ENCODE measurements at regions not wholly inside any gene's neighbourhood (a gene's known extent, or its start where the extent isn't known, plus 50 kb on each side); places are given as distances from the start of the nearest gene placed in this dataset.

- no peak overlapping the region for H3K4me3 ChIP-seq
- DNase-seq (ENCODE audit: low read depth, low spot score), result no peak
- H3K27ac ChIP-seq, result no peak overlapping the region
- TF ChIP-seq EZH2 (IDR thresholded peaks at IDR 0.05) (no peak), POLR2AphosphoS5 (IDR thresholded peaks at IDR 0.05; ENCODE audit: borderline replicate concordance, low read depth, low read length) (no peak), FOXP2 (optimal IDR thresholded peaks at IDR 0.05; ENCODE audit: control extremely low read depth, extremely low read length, insufficient read depth) (no peak)
- no peaks in the 10 kb centered on the region for H3K36me3 ChIP-seq (ENCODE audit: insufficient read depth, low read length)
- H3K9me3 ChIP-seq (ENCODE audit: low read depth, low read length), result no peaks in the 10 kb centered on the region
- no peak overlapping the region for H3K9ac ChIP-seq (ENCODE audit: insufficient read length)
Measured at GRCh38 chr3:3556078-3556477, 243.2 kb upstream of the LRRN1 start.

GRCh38 chr3:3553236-3553635 is 246.0 kb upstream of the LRRN1 start:
- TF ChIP-seq POLR2AphosphoS5 (IDR thresholded peaks at IDR 0.05; ENCODE audit: borderline replicate concordance, low read depth, low read length) (no peak), EZH2 (IDR thresholded peaks at IDR 0.05) (no peak), FOXP2 (optimal IDR thresholded peaks at IDR 0.05; ENCODE audit: control extremely low read depth, extremely low read length, insufficient read depth) (no peak)
- Histone ChIP-seq H3K4me3 (no peak overlapping the region), H3K9ac (ENCODE audit: insufficient read length) (no peak overlapping the region), H3K36me3 (ENCODE audit: insufficient read depth, low read length) (no peaks in the 10 kb centered on the region), H3K27ac (no peak overlapping the region), H3K9me3 (ENCODE audit: low read depth, low read length) (no peaks in the 10 kb centered on the region)
- no peak for DNase-seq (ENCODE audit: low read depth, low spot score)

GRCh38 chr3:3552761-3553160 is 246.5 kb upstream of the LRRN1 start:
- Histone ChIP-seq H3K9ac (ENCODE audit: insufficient read length) (no peak overlapping the region), H3K36me3 (ENCODE audit: insufficient read depth, low read length) (no peaks in the 10 kb centered on the region), H3K4me3 (no peak overlapping the region), H3K27ac (no peak overlapping the region), H3K9me3 (ENCODE audit: low read depth, low read length) (no peaks in the 10 kb centered on the region)
- DNase-seq (ENCODE audit: low read depth, low spot score), result no peak
- TF ChIP-seq FOXP2 (optimal IDR thresholded peaks at IDR 0.05; ENCODE audit: control extremely low read depth, extremely low read length, insufficient read depth) (no peak), EZH2 (IDR thresholded peaks at IDR 0.05) (no peak), POLR2AphosphoS5 (IDR thresholded peaks at IDR 0.05; ENCODE audit: borderline replicate concordance, low read depth, low read length) (no peak)

- Histone ChIP-seq H3K9ac (ENCODE audit: insufficient read length) (no peak overlapping the region), H3K36me3 (ENCODE audit: insufficient read depth, low read length) (no peaks in the 10 kb centered on the region), H3K4me3 (no peak overlapping the region), H3K9me3 (ENCODE audit: low read depth, low read length) (no peaks in the 10 kb centered on the region), H3K27ac (no peak overlapping the region)
- no peak for DNase-seq (ENCODE audit: low read depth, low spot score)
- TF ChIP-seq EZH2 (IDR thresholded peaks at IDR 0.05) (no peak), FOXP2 (optimal IDR thresholded peaks at IDR 0.05; ENCODE audit: control extremely low read depth, extremely low read length, insufficient read depth) (no peak), POLR2AphosphoS5 (IDR thresholded peaks at IDR 0.05; ENCODE audit: borderline replicate concordance, low read depth, low read length) (no peak)
Measured at GRCh38 chr3:3551981-3552380, 247.2 kb upstream of the LRRN1 start.

- Histone ChIP-seq H3K4me3 (no peak overlapping the region), H3K9ac (ENCODE audit: insufficient read length) (no peak overlapping the region), H3K9me3 (ENCODE audit: low read depth, low read length) (no peaks in the 10 kb centered on the region), H3K36me3 (ENCODE audit: insufficient read depth, low read length) (no peaks in the 10 kb centered on the region), H3K27ac (no peak overlapping the region)
- DNase-seq (ENCODE audit: low read depth, low spot score), result no peak
- TF ChIP-seq EZH2 (IDR thresholded peaks at IDR 0.05), result no peak
- no peak for TF ChIP-seq POLR2AphosphoS5 (IDR thresholded peaks at IDR 0.05; ENCODE audit: borderline replicate concordance, low read depth, low read length)
- TF ChIP-seq FOXP2 (optimal IDR thresholded peaks at IDR 0.05; ENCODE audit: control extremely low read depth, extremely low read length, insufficient read depth), result no peak
Measured at GRCh38 chr3:3545360-3545759, 253.9 kb upstream of the LRRN1 start.

- H3K4me3 ChIP-seq, result no peak overlapping the region
- no peak for DNase-seq (ENCODE audit: low read depth, low spot score)
- no peak overlapping the region for H3K9ac ChIP-seq (ENCODE audit: insufficient read length)
- H3K9me3 ChIP-seq (ENCODE audit: low read depth, low read length), result no peaks in the 10 kb centered on the region
- TF ChIP-seq EZH2 (IDR thresholded peaks at IDR 0.05) (no peak), FOXP2 (optimal IDR thresholded peaks at IDR 0.05; ENCODE audit: control extremely low read depth, extremely low read length, insufficient read depth) (no peak), POLR2AphosphoS5 (IDR thresholded peaks at IDR 0.05; ENCODE audit: borderline replicate concordance, low read depth, low read length) (no peak)
- no peaks in the 10 kb centered on the region for H3K36me3 ChIP-seq (ENCODE audit: insufficient read depth, low read length)
- no peak overlapping the region for H3K27ac ChIP-seq
Measured at GRCh38 chr3:3538451-3538850, 260.8 kb upstream of the LRRN1 start.

- Histone ChIP-seq H3K9me3 (ENCODE audit: low read depth, low read length) (no peaks in the 10 kb centered on the region), H3K36me3 (ENCODE audit: insufficient read depth, low read length) (no peaks in the 10 kb centered on the region), H3K9ac (ENCODE audit: insufficient read length) (no peak overlapping the region), H3K4me3 (no peak overlapping the region), H3K27ac (no peak overlapping the region)
- DNase-seq (ENCODE audit: low read depth, low spot score), result no peak
- TF ChIP-seq EZH2 (IDR thresholded peaks at IDR 0.05), result no peak
Measured at GRCh38 chr3:3532508-3532907, 266.7 kb upstream of the LRRN1 start.

- no peak for DNase-seq (ENCODE audit: low read depth, low spot score)
- H3K27ac ChIP-seq, result no peak overlapping the region
- H3K36me3 ChIP-seq (ENCODE audit: insufficient read depth, low read length), result no peaks in the 10 kb centered on the region
- H3K4me3 ChIP-seq, result no peak overlapping the region
- no peak overlapping the region for H3K9ac ChIP-seq (ENCODE audit: insufficient read length)
- TF ChIP-seq FOXP2 (optimal IDR thresholded peaks at IDR 0.05; ENCODE audit: control extremely low read depth, extremely low read length, insufficient read depth), result no peak
- TF ChIP-seq EZH2 (IDR thresholded peaks at IDR 0.05), result no peak
- TF ChIP-seq POLR2AphosphoS5 (IDR thresholded peaks at IDR 0.05; ENCODE audit: borderline replicate concordance, low read depth, low read length), result no peak
- H3K9me3 ChIP-seq (ENCODE audit: low read depth, low read length), result no peaks in the 10 kb centered on the region
Measured at GRCh38 chr3:3531476-3531875, 267.8 kb upstream of the LRRN1 start.

- TF ChIP-seq FOXP2 (optimal IDR thresholded peaks at IDR 0.05; ENCODE audit: control extremely low read depth, extremely low read length, insufficient read depth) (no peak), POLR2AphosphoS5 (IDR thresholded peaks at IDR 0.05; ENCODE audit: borderline replicate concordance, low read depth, low read length) (no peak), EZH2 (IDR thresholded peaks at IDR 0.05) (no peak)
- no peak for DNase-seq (ENCODE audit: low read depth, low spot score)
Measured at GRCh38 chr3:3519266-3519665, 280.0 kb upstream of the LRRN1 start.

More at GRCh38 chr3:3519266-3519665, 280.0 kb upstream of the LRRN1 start:
- no peaks in the 10 kb centered on the region for H3K36me3 ChIP-seq (ENCODE audit: insufficient read depth, low read length)
- no peak overlapping the region for H3K9ac ChIP-seq (ENCODE audit: insufficient read length)
- no peak overlapping the region for H3K27ac ChIP-seq
- no peak overlapping the region for H3K4me3 ChIP-seq
- no peaks in the 10 kb centered on the region for H3K9me3 ChIP-seq (ENCODE audit: low read depth, low read length)

Measured in SK-N-MC (cell line).